Uterus (tissue), 2 donors: ENCODE measurements at regions not wholly inside any gene's neighbourhood (a gene's known extent, or its start where the extent isn't known, plus 50 kb on each side); places are given as distances from the start of the nearest gene placed in this dataset.

Experiments used
- POLR2A ChIP-seq, 2 donors: fragments of 450-650 bp; IDR thresholded peaks; one replicate each; pipeline ENCODE4 v1.6.1; 2016; ENCODE audit warnings: antibody characterized with exemption in 2 of 2, mild to moderate bottlenecking in 1 of 2, moderate library complexity in 1 of 2
- TF ChIP-seq, protein P1 (sequence below), 4 experiments: fragments of 200-600 bp in 2 of 4; fragments of 450-650 bp in 2 of 4; sonication (generic) in 2 of 4; IDR thresholded peaks; one replicate each; pipeline ENCODE4 v1.5.1; 2016 to 2019; ENCODE audit warnings: antibody characterized with exemption in 4 of 4, mild to moderate bottlenecking in 2 of 4, moderate library complexity in 1 of 4

DNA sequence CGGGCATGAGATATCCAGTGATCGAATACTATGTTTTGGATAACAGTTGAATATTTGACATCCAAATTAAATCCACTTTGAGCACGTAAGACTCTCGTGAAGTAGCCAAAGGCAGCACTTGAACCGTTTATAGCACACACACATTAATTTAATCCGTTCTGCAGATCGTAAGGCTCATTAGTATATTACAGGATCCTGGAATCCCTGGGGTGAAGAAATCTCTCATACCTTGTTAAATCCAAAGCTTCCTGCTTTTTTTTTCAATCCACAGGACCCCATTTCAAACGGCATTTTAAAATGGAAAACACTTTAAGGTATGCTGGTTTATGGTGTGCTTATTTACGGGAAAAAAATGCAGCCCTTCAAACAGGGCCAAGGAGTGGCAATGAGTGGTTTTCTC lies 158.4 kb upstream of the ADARB2 start:
- TF ChIP-seq, protein P1, sequence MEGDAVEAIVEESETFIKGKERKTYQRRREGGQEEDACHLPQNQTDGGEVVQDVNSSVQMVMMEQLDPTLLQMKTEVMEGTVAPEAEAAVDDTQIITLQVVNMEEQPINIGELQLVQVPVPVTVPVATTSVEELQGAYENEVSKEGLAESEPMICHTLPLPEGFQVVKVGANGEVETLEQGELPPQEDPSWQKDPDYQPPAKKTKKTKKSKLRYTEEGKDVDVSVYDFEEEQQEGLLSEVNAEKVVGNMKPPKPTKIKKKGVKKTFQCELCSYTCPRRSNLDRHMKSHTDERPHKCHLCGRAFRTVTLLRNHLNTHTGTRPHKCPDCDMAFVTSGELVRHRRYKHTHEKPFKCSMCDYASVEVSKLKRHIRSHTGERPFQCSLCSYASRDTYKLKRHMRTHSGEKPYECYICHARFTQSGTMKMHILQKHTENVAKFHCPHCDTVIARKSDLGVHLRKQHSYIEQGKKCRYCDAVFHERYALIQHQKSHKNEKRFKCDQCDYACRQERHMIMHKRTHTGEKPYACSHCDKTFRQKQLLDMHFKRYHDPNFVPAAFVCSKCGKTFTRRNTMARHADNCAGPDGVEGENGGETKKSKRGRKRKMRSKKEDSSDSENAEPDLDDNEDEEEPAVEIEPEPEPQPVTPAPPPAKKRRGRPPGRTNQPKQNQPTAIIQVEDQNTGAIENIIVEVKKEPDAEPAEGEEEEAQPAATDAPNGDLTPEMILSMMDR (IDR thresholded peaks at IDR 0.05): no peak
- TF ChIP-seq POLR2A (IDR thresholded peaks at IDR 0.05): no peak
